Amniotic epithelial cell (primary cell): ENCODE measurements at regions not wholly inside any gene's neighbourhood (a gene's known extent, or its start where the extent isn't known, plus 50 kb on each side); places are given as distances from the start of the nearest gene placed in this dataset.

Experiments used
- DNase-seq: peaks from one replicate; pipeline ENCODE4 v3.0.0-alpha.2; 2010; ENCODE audit warnings: low read depth

- DNase-seq: no peak
Measured at GRCh38 chr14:84894254-84894653, 635.7 kb upstream of the FLRT2 start.

GRCh38 chr14:84922370-84922769, 607.6 kb upstream of the FLRT2 start:
- DNase-seq: no peak

GRCh38 chr14:84926656-84927055, 603.3 kb upstream of the FLRT2 start:
- no peak for DNase-seq

- peak; percentile 1 for DNase-seq
Measured at GRCh38 chr14:84927096-84927827, 602.7 kb upstream of the FLRT2 start.

- DNase-seq: no peak
Measured at GRCh38 chr14:84929086-84929485, 600.9 kb upstream of the FLRT2 start.

- no peak for DNase-seq
Measured at GRCh38 chr14:84929834-84930233, 600.1 kb upstream of the FLRT2 start.

GRCh38 chr14:84937016-84937415, 592.9 kb upstream of the FLRT2 start:
- no peak for DNase-seq

- peak; percentile 72 for DNase-seq
Measured at GRCh38 chr14:84937449-84937848, 592.5 kb upstream of the FLRT2 start.

- DNase-seq: peak; percentile 49
Measured at GRCh38 chr14:84944901-84945300, 585.0 kb upstream of the FLRT2 start.

GRCh38 chr14:84959851-84960520, 570.0 kb upstream of the FLRT2 start:
- DNase-seq: no peak

- DNase-seq: no peak
Measured at GRCh38 chr14:84961637-84962036, 568.3 kb upstream of the FLRT2 start.

- no peak for DNase-seq
Measured at GRCh38 chr14:84963518-84963917, 566.4 kb upstream of the FLRT2 start.

GRCh38 chr14:84965279-84965678, 564.7 kb upstream of the FLRT2 start:
- DNase-seq: no peak

GRCh38 chr14:84969501-84969900, 560.4 kb upstream of the FLRT2 start:
- no peak for DNase-seq

GRCh38 chr14:84975241-84975902, 554.6 kb upstream of the FLRT2 start:
- no peak for DNase-seq

GRCh38 chr14:84976805-84977204, 553.1 kb upstream of the FLRT2 start:
- no peak for DNase-seq

GRCh38 chr14:84987042-84987441, 542.9 kb upstream of the FLRT2 start:
- DNase-seq: no peak

GRCh38 chr14:84988357-84988756, 541.6 kb upstream of the FLRT2 start:
- peak; percentile 46 for DNase-seq

- no peak for DNase-seq
Measured at GRCh38 chr14:84991021-84991420, 538.9 kb upstream of the FLRT2 start.

- no peak for DNase-seq
Measured at GRCh38 chr14:84998216-84998615, 531.7 kb upstream of the FLRT2 start.

- no peak for DNase-seq
Measured at GRCh38 chr14:85002846-85003245, 527.1 kb upstream of the FLRT2 start.

GRCh38 chr14:85003805-85004204, 526.1 kb upstream of the FLRT2 start:
- no peak for DNase-seq

- no peak for DNase-seq
Measured at GRCh38 chr14:85009506-85009905, 520.4 kb upstream of the FLRT2 start.
